ENCODE measurements at regions not wholly inside any gene's neighbourhood (a gene's known extent, or its start where the extent isn't known, plus 50 kb on each side); places are given as distances from the start of the nearest gene placed in this dataset.

GRCh38 chr5:57586649-57587048 is 104.0 kb upstream of the ACTBL2 start:
- no peak for TF ChIP-seq CTCF (conservative IDR thresholded peaks at IDR 0.05; ENCODE audit: low read depth, low read length)
- no peak for TF ChIP-seq EZH2 (IDR thresholded peaks at IDR 0.05; ENCODE audit: borderline replicate concordance, low read depth, low read length, poor library complexity, severe bottlenecking)
